ENCODE measurements at regions not wholly inside any gene's neighbourhood (a gene's known extent, or its start where the extent isn't known, plus 50 kb on each side); places are given as distances from the start of the nearest gene placed in this dataset.

- TF ChIP-seq, protein P1, sequence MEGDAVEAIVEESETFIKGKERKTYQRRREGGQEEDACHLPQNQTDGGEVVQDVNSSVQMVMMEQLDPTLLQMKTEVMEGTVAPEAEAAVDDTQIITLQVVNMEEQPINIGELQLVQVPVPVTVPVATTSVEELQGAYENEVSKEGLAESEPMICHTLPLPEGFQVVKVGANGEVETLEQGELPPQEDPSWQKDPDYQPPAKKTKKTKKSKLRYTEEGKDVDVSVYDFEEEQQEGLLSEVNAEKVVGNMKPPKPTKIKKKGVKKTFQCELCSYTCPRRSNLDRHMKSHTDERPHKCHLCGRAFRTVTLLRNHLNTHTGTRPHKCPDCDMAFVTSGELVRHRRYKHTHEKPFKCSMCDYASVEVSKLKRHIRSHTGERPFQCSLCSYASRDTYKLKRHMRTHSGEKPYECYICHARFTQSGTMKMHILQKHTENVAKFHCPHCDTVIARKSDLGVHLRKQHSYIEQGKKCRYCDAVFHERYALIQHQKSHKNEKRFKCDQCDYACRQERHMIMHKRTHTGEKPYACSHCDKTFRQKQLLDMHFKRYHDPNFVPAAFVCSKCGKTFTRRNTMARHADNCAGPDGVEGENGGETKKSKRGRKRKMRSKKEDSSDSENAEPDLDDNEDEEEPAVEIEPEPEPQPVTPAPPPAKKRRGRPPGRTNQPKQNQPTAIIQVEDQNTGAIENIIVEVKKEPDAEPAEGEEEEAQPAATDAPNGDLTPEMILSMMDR (IDR thresholded peaks at IDR 0.05 in 8 of 11, conservative IDR thresholded peaks at IDR 0.05 in 3 of 11): no peak
- TF ChIP-seq POLR2AphosphoS5 (IDR thresholded peaks at IDR 0.05) (no peak), POLR2A (IDR thresholded peaks at IDR 0.05) (no peak)
Measured at GRCh38 chr7:17038160-17038782, 156.5 kb upstream of the AGR3 start.

Measured in spleen (tissue), 7 donors.